ENCODE measurements at regions not wholly inside any gene's neighbourhood (a gene's known extent, or its start where the extent isn't known, plus 50 kb on each side); places are given as distances from the start of the nearest gene placed in this dataset.

DNA sequence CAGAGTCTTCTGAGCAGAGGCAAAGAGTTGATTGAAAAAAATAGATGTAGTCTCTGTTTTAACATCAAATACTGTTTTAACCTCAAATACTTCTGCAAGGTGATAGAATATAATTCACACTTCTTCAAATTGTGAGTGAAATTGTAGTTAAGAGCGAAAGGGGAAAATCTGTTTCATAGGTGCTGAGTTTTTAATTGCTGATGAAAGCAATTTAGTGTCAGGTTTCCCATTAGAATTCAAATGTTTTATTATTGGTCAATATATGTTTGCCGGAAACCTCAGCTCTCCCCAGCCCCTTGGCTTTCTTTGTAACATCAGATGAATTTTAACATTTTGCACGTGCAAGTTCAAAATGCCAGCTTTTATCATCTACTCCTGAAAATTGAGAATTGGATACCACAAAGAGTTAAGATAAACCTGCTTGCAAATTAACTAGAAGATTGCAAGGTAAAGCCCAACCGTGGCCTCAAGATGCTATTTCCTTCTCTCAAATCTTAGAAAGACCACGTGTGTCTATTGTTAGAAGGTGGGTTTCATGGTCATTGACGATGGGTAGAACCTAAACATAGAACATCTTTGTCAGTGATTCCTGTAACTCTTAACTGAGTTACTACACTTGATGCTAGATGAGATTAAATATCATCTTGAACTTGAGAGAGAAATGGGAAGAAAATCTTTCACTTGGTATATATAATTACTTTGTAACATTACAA lies 1824.2 kb upstream of the TENM3 start:
- TF ChIP-seq EZH2 (IDR thresholded peaks at IDR 0.05; ENCODE audit: borderline replicate concordance, control insufficient read depth, low read depth, low read length) (no peak), TCF3 (IDR thresholded peaks at IDR 0.05; ENCODE audit: borderline replicate concordance, insufficient read depth, low read depth, low read length) (no peak), STAT3 (IDR thresholded peaks at IDR 0.05; ENCODE audit: low read depth, low read length) (no peak), SPI1 (IDR thresholded peaks at IDR 0.05; ENCODE audit: borderline replicate concordance, insufficient read depth, low read depth, low read length) (no peak), ASH2L (IDR thresholded peaks at IDR 0.05; ENCODE audit: borderline replicate concordance, low read depth) (no peak), NFIC (IDR thresholded peaks at IDR 0.05; ENCODE audit: low read depth, low read length) (no peak), FOS (IDR thresholded peaks at IDR 0.05; ENCODE audit: borderline replicate concordance, extremely low read depth, insufficient read length) (no peak), EP300 (IDR thresholded peaks at IDR 0.05; ENCODE audit: borderline replicate concordance in 1 of 2, control insufficient read depth in 1 of 2, low read depth in 2 of 2, low read length in 2 of 2) (no peak)
- TF ChIP-seq, protein P1, sequence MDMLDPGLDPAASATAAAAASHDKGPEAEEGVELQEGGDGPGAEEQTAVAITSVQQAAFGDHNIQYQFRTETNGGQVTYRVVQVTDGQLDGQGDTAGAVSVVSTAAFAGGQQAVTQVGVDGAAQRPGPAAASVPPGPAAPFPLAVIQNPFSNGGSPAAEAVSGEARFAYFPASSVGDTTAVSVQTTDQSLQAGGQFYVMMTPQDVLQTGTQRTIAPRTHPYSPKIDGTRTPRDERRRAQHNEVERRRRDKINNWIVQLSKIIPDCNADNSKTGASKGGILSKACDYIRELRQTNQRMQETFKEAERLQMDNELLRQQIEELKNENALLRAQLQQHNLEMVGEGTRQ (IDR thresholded peaks at IDR 0.05; ENCODE audit: borderline replicate concordance, low read depth, low read length), result no peak
- TF ChIP-seq, protein P2, sequence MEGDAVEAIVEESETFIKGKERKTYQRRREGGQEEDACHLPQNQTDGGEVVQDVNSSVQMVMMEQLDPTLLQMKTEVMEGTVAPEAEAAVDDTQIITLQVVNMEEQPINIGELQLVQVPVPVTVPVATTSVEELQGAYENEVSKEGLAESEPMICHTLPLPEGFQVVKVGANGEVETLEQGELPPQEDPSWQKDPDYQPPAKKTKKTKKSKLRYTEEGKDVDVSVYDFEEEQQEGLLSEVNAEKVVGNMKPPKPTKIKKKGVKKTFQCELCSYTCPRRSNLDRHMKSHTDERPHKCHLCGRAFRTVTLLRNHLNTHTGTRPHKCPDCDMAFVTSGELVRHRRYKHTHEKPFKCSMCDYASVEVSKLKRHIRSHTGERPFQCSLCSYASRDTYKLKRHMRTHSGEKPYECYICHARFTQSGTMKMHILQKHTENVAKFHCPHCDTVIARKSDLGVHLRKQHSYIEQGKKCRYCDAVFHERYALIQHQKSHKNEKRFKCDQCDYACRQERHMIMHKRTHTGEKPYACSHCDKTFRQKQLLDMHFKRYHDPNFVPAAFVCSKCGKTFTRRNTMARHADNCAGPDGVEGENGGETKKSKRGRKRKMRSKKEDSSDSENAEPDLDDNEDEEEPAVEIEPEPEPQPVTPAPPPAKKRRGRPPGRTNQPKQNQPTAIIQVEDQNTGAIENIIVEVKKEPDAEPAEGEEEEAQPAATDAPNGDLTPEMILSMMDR (IDR thresholded peaks at IDR 0.05 in 2 of 3, conservative IDR thresholded peaks at IDR 0.05 in 1 of 3; ENCODE audit: control insufficient read depth in 2 of 3, extremely low read depth in 1 of 3, insufficient read depth in 1 of 3, low read depth in 3 of 3, low read length in 3 of 3), result no peak
- TF ChIP-seq, protein P3, sequence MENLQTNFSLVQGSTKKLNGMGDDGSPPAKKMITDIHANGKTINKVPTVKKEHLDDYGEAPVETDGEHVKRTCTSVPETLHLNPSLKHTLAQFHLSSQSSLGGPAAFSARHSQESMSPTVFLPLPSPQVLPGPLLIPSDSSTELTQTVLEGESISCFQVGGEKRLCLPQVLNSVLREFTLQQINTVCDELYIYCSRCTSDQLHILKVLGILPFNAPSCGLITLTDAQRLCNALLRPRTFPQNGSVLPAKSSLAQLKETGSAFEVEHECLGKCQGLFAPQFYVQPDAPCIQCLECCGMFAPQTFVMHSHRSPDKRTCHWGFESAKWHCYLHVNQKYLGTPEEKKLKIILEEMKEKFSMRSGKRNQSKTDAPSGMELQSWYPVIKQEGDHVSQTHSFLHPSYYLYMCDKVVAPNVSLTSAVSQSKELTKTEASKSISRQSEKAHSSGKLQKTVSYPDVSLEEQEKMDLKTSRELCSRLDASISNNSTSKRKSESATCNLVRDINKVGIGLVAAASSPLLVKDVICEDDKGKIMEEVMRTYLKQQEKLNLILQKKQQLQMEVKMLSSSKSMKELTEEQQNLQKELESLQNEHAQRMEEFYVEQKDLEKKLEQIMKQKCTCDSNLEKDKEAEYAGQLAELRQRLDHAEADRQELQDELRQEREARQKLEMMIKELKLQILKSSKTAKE (IDR thresholded peaks at IDR 0.05; ENCODE audit: low read depth, poor library complexity, severe bottlenecking), result no peak
- TF ChIP-seq, protein P4, sequence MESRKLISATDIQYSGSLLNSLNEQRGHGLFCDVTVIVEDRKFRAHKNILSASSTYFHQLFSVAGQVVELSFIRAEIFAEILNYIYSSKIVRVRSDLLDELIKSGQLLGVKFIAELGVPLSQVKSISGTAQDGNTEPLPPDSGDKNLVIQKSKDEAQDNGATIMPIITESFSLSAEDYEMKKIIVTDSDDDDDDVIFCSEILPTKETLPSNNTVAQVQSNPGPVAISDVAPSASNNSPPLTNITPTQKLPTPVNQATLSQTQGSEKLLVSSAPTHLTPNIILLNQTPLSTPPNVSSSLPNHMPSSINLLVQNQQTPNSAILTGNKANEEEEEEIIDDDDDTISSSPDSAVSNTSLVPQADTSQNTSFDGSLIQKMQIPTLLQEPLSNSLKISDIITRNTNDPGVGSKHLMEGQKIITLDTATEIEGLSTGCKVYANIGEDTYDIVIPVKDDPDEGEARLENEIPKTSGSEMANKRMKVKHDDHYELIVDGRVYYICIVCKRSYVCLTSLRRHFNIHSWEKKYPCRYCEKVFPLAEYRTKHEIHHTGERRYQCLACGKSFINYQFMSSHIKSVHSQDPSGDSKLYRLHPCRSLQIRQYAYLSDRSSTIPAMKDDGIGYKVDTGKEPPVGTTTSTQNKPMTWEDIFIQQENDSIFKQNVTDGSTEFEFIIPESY (IDR thresholded peaks at IDR 0.05), result no peak

Data from GM12878 (cell line).